GM23338 (cell line): ENCODE measurements at regions not wholly inside any gene's neighbourhood (a gene's known extent, or its start where the extent isn't known, plus 50 kb on each side); places are given as distances from the start of the nearest gene placed in this dataset.

Experiments used
- CREB1 ChIP-seq: fragments of 250-450 bp; sonication (Bioruptor Pico); IDR thresholded peaks from 2 replicates; pipeline ENCODE4 v1.5.0; 2020; ENCODE audit warnings: low read depth, mild to moderate bottlenecking, moderate library complexity
- EZH2 ChIP-seq: fragments of 200-600 bp; sonication (generic); IDR thresholded peaks from one replicate; pipeline ENCODE4 v1.8.0; 2017; ENCODE audit warnings: antibody characterized with exemption, mild to moderate bottlenecking, low read depth; ENCODE audit not compliant: unreplicated experiment
- NANOG ChIP-seq: IDR thresholded peaks from 2 replicates; pipeline ENCODE4 v1.6.1; 2016; ENCODE audit warnings: antibody characterized with exemption, borderline replicate concordance
- POLR2AphosphoS5 ChIP-seq: IDR thresholded peaks from 2 replicates; pipeline ENCODE4 v1.6.1; 2016; ENCODE audit warnings: antibody characterized with exemption, low read depth
- TF ChIP-seq, protein P1 (sequence below), 2 experiments: fragments of 200-600 bp in 1 of 2; sonication (generic) in 1 of 2; conservative IDR thresholded peaks; 2 replicates each; pipeline versions ENCODE4 v1.5.1 to v1.6.1; 2016 to 2017; ENCODE audit warnings: antibody characterized with exemption in 2 of 2, low read depth in 2 of 2, mild to moderate bottlenecking in 2 of 2, moderate library complexity in 1 of 2
- TF ChIP-seq, protein P2 (sequence below): IDR thresholded peaks from one replicate; pipeline ENCODE4 v1.6.1; 2018; ENCODE audit warnings: antibody characterized with exemption; ENCODE audit not compliant: unreplicated experiment
- TF ChIP-seq, protein P3 (sequence below): IDR thresholded peaks from 2 replicates; pipeline ENCODE4 v1.6.1; 2016; ENCODE audit warnings: antibody characterized with exemption

DNA sequence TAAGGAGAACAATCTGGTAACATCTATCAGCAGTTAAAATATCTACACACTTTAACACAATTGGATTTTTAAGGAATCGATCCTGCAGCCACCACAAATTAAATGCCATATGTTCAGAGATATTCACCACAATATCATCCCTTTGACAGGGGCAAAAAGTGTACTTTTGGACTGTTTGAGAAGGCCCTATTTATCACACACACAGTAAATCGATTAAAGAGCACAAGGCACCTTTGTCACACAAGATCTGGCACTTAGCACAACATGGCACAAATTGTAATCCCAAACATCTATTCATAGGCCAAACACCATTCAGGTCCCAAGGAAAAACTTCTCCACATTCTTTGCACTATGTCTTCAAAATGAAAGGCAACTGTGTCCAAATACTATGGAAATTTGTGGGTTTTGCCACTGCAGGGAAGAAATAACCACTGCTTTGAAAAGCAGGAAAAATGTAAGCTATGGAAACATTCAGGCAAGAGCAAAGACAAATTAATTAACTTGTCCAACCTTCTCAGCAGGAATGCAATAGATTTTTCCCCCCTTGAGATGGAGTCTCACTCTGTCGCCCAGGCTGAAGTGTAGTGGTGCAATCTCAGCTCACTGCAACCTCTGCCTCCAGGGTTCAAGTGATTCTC lies 282.5 kb upstream of the TMPO start:
- TF ChIP-seq, protein P1, sequence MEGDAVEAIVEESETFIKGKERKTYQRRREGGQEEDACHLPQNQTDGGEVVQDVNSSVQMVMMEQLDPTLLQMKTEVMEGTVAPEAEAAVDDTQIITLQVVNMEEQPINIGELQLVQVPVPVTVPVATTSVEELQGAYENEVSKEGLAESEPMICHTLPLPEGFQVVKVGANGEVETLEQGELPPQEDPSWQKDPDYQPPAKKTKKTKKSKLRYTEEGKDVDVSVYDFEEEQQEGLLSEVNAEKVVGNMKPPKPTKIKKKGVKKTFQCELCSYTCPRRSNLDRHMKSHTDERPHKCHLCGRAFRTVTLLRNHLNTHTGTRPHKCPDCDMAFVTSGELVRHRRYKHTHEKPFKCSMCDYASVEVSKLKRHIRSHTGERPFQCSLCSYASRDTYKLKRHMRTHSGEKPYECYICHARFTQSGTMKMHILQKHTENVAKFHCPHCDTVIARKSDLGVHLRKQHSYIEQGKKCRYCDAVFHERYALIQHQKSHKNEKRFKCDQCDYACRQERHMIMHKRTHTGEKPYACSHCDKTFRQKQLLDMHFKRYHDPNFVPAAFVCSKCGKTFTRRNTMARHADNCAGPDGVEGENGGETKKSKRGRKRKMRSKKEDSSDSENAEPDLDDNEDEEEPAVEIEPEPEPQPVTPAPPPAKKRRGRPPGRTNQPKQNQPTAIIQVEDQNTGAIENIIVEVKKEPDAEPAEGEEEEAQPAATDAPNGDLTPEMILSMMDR (conservative IDR thresholded peaks at IDR 0.05; ENCODE audit: low read depth in 2 of 2) = no peak
- TF ChIP-seq POLR2AphosphoS5 (no peak), EZH2 (no peak), CREB1 (no peak), NANOG (no peak)
- TF ChIP-seq, protein P2, sequence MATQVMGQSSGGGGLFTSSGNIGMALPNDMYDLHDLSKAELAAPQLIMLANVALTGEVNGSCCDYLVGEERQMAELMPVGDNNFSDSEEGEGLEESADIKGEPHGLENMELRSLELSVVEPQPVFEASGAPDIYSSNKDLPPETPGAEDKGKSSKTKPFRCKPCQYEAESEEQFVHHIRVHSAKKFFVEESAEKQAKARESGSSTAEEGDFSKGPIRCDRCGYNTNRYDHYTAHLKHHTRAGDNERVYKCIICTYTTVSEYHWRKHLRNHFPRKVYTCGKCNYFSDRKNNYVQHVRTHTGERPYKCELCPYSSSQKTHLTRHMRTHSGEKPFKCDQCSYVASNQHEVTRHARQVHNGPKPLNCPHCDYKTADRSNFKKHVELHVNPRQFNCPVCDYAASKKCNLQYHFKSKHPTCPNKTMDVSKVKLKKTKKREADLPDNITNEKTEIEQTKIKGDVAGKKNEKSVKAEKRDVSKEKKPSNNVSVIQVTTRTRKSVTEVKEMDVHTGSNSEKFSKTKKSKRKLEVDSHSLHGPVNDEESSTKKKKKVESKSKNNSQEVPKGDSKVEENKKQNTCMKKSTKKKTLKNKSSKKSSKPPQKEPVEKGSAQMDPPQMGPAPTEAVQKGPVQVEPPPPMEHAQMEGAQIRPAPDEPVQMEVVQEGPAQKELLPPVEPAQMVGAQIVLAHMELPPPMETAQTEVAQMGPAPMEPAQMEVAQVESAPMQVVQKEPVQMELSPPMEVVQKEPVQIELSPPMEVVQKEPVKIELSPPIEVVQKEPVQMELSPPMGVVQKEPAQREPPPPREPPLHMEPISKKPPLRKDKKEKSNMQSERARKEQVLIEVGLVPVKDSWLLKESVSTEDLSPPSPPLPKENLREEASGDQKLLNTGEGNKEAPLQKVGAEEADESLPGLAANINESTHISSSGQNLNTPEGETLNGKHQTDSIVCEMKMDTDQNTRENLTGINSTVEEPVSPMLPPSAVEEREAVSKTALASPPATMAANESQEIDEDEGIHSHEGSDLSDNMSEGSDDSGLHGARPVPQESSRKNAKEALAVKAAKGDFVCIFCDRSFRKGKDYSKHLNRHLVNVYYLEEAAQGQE = no peak
- TF ChIP-seq, protein P3, sequence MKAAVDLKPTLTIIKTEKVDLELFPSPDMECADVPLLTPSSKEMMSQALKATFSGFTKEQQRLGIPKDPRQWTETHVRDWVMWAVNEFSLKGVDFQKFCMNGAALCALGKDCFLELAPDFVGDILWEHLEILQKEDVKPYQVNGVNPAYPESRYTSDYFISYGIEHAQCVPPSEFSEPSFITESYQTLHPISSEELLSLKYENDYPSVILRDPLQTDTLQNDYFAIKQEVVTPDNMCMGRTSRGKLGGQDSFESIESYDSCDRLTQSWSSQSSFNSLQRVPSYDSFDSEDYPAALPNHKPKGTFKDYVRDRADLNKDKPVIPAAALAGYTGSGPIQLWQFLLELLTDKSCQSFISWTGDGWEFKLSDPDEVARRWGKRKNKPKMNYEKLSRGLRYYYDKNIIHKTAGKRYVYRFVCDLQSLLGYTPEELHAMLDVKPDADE = no peak
